SH-SY5Y (cell line): ENCODE measurements at regions not wholly inside any gene's neighbourhood (a gene's known extent, or its start where the extent isn't known, plus 50 kb on each side); places are given as distances from the start of the nearest gene placed in this dataset.

ENCODE experiments used
- GATA2 ChIP-seq: IDR thresholded peaks from 2 replicates; pipeline ENCODE4 v1.6.1; 2011; ENCODE audit warnings: mild to moderate bottlenecking, low read depth, low read length
- GATA3 ChIP-seq: IDR thresholded peaks from 2 replicates; pipeline ENCODE4 v1.6.1; 2011; ENCODE audit warnings: low read depth, mild to moderate bottlenecking, low read length, moderate library complexity

- no peak for TF ChIP-seq GATA3
- no peak for TF ChIP-seq GATA2
Measured at GRCh38 chr3:166519443-166519842, 682.2 kb upstream of the BCHE start.

GRCh38 chr3:166518040-166518439, 680.8 kb upstream of the BCHE start:
- TF ChIP-seq GATA3 (no peak), GATA2 (no peak)

- no peak for TF ChIP-seq GATA2
- no peak for TF ChIP-seq GATA3
Measured at GRCh38 chr3:166510382-166510781, 673.2 kb upstream of the BCHE start.

GRCh38 chr3:166499636-166500035, 662.4 kb upstream of the BCHE start:
- TF ChIP-seq GATA2 (no peak), GATA3 (no peak)

GRCh38 chr3:166498446-166498845, 661.2 kb upstream of the BCHE start:
- TF ChIP-seq GATA2, result no peak

- TF ChIP-seq GATA3 (no peak), GATA2 (no peak)
Measured at GRCh38 chr3:166489826-166490225, 652.6 kb upstream of the BCHE start.

GRCh38 chr3:166488977-166489672, 651.9 kb upstream of the BCHE start:
- TF ChIP-seq GATA2, result no peak
- no peak for TF ChIP-seq GATA3

- no peak for TF ChIP-seq GATA3
- TF ChIP-seq GATA2, result no peak
Measured at GRCh38 chr3:166484470-166484869, 647.2 kb upstream of the BCHE start.

- TF ChIP-seq GATA3 (no peak), GATA2 (no peak)
Measured at GRCh38 chr3:166481340-166481739, 644.1 kb upstream of the BCHE start.

GRCh38 chr3:166478356-166478755, 641.1 kb upstream of the BCHE start:
- no peak for TF ChIP-seq GATA2
- no peak for TF ChIP-seq GATA3

- TF ChIP-seq GATA2 (no peak), GATA3 (no peak)
Measured at GRCh38 chr3:166473501-166473900, 636.3 kb upstream of the BCHE start.

- TF ChIP-seq GATA2 (no peak), GATA3 (no peak)
Measured at GRCh38 chr3:166472015-166472414, 634.8 kb upstream of the BCHE start.

GRCh38 chr3:166471074-166471767, 634.0 kb upstream of the BCHE start:
- TF ChIP-seq GATA2, result no peak
- no peak for TF ChIP-seq GATA3

- no peak for TF ChIP-seq GATA2
- TF ChIP-seq GATA3, result no peak
Measured at GRCh38 chr3:166462891-166463470, 625.8 kb upstream of the BCHE start.

- TF ChIP-seq GATA2 (no peak), GATA3 (no peak)
Measured at GRCh38 chr3:166461626-166462025, 624.4 kb upstream of the BCHE start.

- TF ChIP-seq GATA3 (no peak), GATA2 (no peak)
Measured at GRCh38 chr3:166457382-166457781, 620.2 kb upstream of the BCHE start.
